ENCODE measurements at regions not wholly inside any gene's neighbourhood (a gene's known extent, or its start where the extent isn't known, plus 50 kb on each side); places are given as distances from the start of the nearest gene placed in this dataset.

- H3K4me3 ChIP-seq (ENCODE audit: low read depth, low read length): no peak overlapping the region
- TF ChIP-seq, protein P1, sequence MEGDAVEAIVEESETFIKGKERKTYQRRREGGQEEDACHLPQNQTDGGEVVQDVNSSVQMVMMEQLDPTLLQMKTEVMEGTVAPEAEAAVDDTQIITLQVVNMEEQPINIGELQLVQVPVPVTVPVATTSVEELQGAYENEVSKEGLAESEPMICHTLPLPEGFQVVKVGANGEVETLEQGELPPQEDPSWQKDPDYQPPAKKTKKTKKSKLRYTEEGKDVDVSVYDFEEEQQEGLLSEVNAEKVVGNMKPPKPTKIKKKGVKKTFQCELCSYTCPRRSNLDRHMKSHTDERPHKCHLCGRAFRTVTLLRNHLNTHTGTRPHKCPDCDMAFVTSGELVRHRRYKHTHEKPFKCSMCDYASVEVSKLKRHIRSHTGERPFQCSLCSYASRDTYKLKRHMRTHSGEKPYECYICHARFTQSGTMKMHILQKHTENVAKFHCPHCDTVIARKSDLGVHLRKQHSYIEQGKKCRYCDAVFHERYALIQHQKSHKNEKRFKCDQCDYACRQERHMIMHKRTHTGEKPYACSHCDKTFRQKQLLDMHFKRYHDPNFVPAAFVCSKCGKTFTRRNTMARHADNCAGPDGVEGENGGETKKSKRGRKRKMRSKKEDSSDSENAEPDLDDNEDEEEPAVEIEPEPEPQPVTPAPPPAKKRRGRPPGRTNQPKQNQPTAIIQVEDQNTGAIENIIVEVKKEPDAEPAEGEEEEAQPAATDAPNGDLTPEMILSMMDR (IDR thresholded peaks at IDR 0.05; ENCODE audit: borderline replicate concordance, insufficient read depth, low read depth, low read length): no peak
Observed at GRCh38 chr18:11520536-11520935, 88.9 kb upstream of the SLC35G4 start.

DNA sequence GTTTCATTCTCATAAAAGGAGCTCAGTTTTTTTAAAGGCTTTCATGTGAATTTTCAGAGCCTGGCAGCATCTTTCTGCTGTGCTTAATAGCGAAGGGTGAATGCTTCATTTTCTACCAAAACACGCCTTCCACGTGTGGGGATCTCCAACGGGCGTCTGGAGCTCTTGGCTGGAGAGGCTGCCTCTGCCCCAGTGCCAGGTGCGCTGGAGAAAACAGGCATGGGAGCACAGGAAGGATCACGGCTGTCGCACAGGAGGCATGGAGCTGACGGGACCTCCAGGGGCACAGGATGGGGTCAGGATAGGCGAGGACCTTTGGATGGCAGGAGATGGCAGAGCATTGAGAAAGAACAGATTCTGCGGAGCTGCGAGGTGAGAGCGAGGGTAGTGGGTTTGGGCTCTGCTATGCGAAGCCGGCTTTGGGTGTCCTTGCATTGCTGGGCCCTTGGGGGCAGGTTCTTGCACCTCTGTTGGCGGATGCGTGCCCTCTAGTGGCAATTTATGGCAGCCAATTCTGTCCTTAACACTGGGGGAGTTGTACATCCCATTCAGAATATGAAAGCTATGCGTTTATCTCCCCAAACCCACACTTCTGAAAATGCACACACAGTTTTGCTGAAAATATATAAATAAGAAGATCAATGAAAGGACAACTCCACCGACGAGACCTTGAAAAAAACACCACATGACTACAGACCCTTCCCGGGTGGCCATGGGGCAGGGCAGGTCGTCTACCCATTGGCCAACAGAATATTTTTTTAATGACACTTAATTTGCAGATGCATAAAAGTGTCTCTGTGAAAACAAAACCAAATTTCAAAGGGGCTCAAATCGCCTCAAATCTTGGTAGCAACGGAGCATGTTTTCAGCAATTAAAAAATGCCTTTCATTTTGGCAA lies 90.4 kb upstream of the SLC35G4 start:
- TF ChIP-seq, protein P1 (IDR thresholded peaks at IDR 0.05; ENCODE audit: borderline replicate concordance, insufficient read depth, low read depth, low read length): peak; percentile 91
- no peak overlapping the region for H3K4me3 ChIP-seq (ENCODE audit: low read depth, low read length)

GRCh38 chr18:11517704-11518103 lies 91.7 kb upstream of the SLC35G4 start:
- TF ChIP-seq, protein P1 (IDR thresholded peaks at IDR 0.05; ENCODE audit: borderline replicate concordance, insufficient read depth, low read depth, low read length): no peak

DNA sequence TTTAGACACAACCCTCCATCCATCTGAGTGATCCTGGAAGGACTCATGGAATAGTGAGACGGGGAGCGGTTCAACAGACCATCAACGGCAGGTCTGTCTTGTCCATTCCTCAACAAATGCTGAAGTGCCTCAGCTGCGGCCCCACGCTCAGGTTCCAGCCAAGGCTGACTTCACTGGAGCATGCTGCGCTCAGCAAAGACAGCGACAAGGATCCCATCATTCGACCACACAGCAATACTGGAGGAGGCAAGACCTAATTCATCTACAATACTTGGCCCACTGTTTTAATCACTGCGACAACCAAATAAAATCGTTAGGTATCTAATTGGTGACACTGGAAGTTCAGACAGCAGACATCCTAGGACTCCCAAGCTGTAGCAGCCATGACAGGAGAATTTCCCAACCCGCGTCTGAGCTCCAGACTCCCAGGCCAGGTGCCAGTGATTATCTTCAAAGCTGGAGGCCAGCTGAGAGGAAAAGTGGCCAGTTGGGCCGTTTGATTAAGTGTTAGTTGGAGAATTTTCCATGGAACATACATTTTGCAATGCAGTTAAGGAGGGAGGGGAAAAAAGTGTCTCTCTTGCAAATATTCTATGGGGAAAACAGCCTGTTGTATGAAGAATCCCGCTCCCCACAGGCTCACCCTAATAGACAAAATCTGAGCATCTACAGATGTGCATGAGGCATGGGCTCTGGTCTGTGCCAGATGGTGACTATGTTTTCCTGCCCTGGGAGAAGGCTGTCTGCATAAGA lies 92.5 kb upstream of the SLC35G4 start:
- TF ChIP-seq, protein P1 (IDR thresholded peaks at IDR 0.05; ENCODE audit: borderline replicate concordance, insufficient read depth, low read depth, low read length): no peak

More at GRCh38 chr18:11517704-11518103, 91.7 kb upstream of the SLC35G4 start:
- no peak overlapping the region for H3K4me3 ChIP-seq (ENCODE audit: low read depth, low read length)

DNA sequence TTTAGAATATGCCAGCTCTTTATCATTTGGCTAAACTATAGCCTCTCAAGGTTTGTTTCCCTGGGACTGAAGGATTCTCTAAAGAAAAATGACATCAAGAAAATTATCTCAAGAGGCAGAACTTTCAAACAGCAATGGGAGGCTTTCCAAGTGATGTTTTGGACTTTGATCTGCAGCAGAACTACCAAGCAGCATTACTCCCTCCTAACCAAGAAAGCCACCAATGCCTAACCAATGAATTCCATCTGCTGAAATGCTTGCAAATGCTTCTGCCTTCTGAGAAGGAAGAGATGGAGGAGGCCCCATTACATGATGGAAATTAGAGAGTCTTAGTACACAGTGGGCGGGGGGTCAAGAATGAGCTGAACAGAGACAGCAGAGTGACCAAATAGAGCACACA lies 95.1 kb upstream of the SLC35G4 start:
- H3K4me3 ChIP-seq (ENCODE audit: low read depth, low read length): no peak overlapping the region
- TF ChIP-seq, protein P1 (IDR thresholded peaks at IDR 0.05; ENCODE audit: borderline replicate concordance, insufficient read depth, low read depth, low read length): no peak

More for the DNA sequence above, 92.5 kb upstream of the SLC35G4 start:
- no peak overlapping the region for H3K4me3 ChIP-seq (ENCODE audit: low read depth, low read length)

- TF ChIP-seq, protein P1 (IDR thresholded peaks at IDR 0.05; ENCODE audit: borderline replicate concordance, insufficient read depth, low read depth, low read length): no peak
- no peak overlapping the region for H3K4me3 ChIP-seq (ENCODE audit: low read depth, low read length)
Observed at GRCh38 chr18:11512096-11513025, 97.0 kb upstream of the SLC35G4 start.

Measured in GM12875 (cell line).